Breast epithelium (tissue), 4 donors: ENCODE measurements at regions not wholly inside any gene's neighbourhood (a gene's known extent, or its start where the extent isn't known, plus 50 kb on each side); places are given as distances from the start of the nearest gene placed in this dataset.
A peak's percentile ranks its signal among the peaks of the same experiment; 100 is the strongest.

Experiments
- DNase-seq, 2 donors: peaks; one replicate each; pipeline ENCODE4 v3.0.0-alpha.2; 2019; ENCODE audit warnings: low spot score in 2 of 2
- H3K27ac ChIP-seq, 2 donors: fragments of 200-600 bp; sonication (generic) in 1 of 2; one replicate each; pipeline ENCODE4 v1.5.1; 2016 to 2019; ENCODE audit warnings: mild to moderate bottlenecking in 1 of 2
- H3K27me3 ChIP-seq, 2 donors: fragments of 200-600 bp; sonication (generic) in 1 of 2; one replicate each; pipeline versions ENCODE4 v1.5.1 to v1.6.0; 2017 to 2019; ENCODE audit warnings: control low read depth in 1 of 2, mild to moderate bottlenecking in 1 of 2
- H3K36me3 ChIP-seq: fragments of 200-600 bp; one replicate; pipeline ENCODE4 v1.5.1; 2019
- H3K4me1 ChIP-seq, 2 donors: fragments of 200-600 bp; sonication (generic); one replicate each; pipeline ENCODE4 v1.5.1; 2016 to 2019; ENCODE audit warnings: control low read depth in 1 of 2
- H3K4me3 ChIP-seq, 3 donors: fragments of 200-600 bp; sonication (generic); 1 replicate in 2 of 3; 2 replicates in 1 of 3; pipeline ENCODE4 v1.5.1; 2016 to 2019; ENCODE audit warnings: mild to moderate bottlenecking in 3 of 3, moderate library complexity in 2 of 3
- H3K9me3 ChIP-seq, 2 donors: fragments of 200-600 bp; sonication (generic) in 1 of 2; one replicate each; pipeline ENCODE4 v1.5.1; 2016 to 2019; ENCODE audit warnings: control low read depth in 1 of 2
- CTCF ChIP-seq, 3 donors: fragments of 450-650 bp; IDR thresholded peaks; one replicate each; pipeline ENCODE4 v1.5.1; 2016 to 2017; ENCODE audit warnings: antibody characterized with exemption in 3 of 3, mild to moderate bottlenecking in 3 of 3, moderate library complexity in 3 of 3
- POLR2A ChIP-seq: fragments of 450-650 bp; IDR thresholded peaks from one replicate; pipeline ENCODE4 v1.6.1; 2016; ENCODE audit warnings: antibody characterized with exemption, mild to moderate bottlenecking, moderate library complexity
- POLR2AphosphoS5 ChIP-seq, 3 donors: sonication (generic); formaldehyde crosslinking; IDR thresholded peaks; one replicate each; pipeline ENCODE4 v1.6.1; 2017; ENCODE audit warnings: antibody characterized with exemption in 3 of 3
- intact Hi-C: fragments of 100-400 bp; cut with DNase I; formaldehyde crosslinking; loops from one replicate; pipeline ENCODE4 v1.15.1; 2023; ENCODE audit warnings: low total_unique reads

- no peak for DNase-seq
- no peak overlapping the region for H3K27ac ChIP-seq
- H3K4me3 ChIP-seq, result no peak overlapping the region
- peaks cover 0 to 8% of the 10 kb centered on the region in 2 donors for H3K9me3 ChIP-seq
- no peaks in the 10 kb centered on the region for H3K36me3 ChIP-seq
- intact Hi-C loops, result no loop called here
- TF ChIP-seq POLR2A, result no peak
- TF ChIP-seq POLR2AphosphoS5 (IDR thresholded peaks at IDR 0.05), result peak in 1 of 3 donors; percentile 36
- TF ChIP-seq CTCF (IDR thresholded peaks at IDR 0.05), result no peak
- H3K27me3 ChIP-seq, result no peaks in the 10 kb centered on the region
- no peaks in the 10 kb centered on the region for H3K4me1 ChIP-seq
These were observed 56.6 kb upstream of the CITED2 start for GRCh38 chr6:139430899-139431601.

- intact Hi-C loops, result no loop called here
- no peaks in the 10 kb centered on the region for H3K27me3 ChIP-seq
- TF ChIP-seq CTCF (IDR thresholded peaks at IDR 0.05) (no peak), POLR2A (no peak), POLR2AphosphoS5 (IDR thresholded peaks at IDR 0.05) (no peak)
- peaks cover 0 to 8% of the 10 kb centered on the region in 2 donors for H3K9me3 ChIP-seq
- H3K4me1 ChIP-seq, result no peaks in the 10 kb centered on the region
- no peak for DNase-seq
- no peaks in the 10 kb centered on the region for H3K36me3 ChIP-seq
- H3K4me3 ChIP-seq, result no peak overlapping the region
- no peak overlapping the region for H3K27ac ChIP-seq
These were observed 55.2 kb upstream of the CITED2 start for GRCh38 chr6:139429580-139430145.

GRCh38 chr6:139427199-139427598 is 52.8 kb upstream of the CITED2 start:
- TF ChIP-seq CTCF (IDR thresholded peaks at IDR 0.05) (no peak), POLR2A (no peak), POLR2AphosphoS5 (IDR thresholded peaks at IDR 0.05) (no peak)

GRCh38 chr6:139426795-139427194 is 52.3 kb upstream of the CITED2 start:
- no peak for DNase-seq

More at GRCh38 chr6:139427199-139427598, 52.8 kb upstream of the CITED2 start:
- no peaks in the 10 kb centered on the region for H3K4me1 ChIP-seq
- no peaks in the 10 kb centered on the region for H3K27me3 ChIP-seq
- H3K27ac ChIP-seq, result no peak overlapping the region
- intact Hi-C loops, result no loop called here
- H3K36me3 ChIP-seq, result no peaks in the 10 kb centered on the region
- no peak overlapping the region for H3K4me3 ChIP-seq
- peaks cover 0 to 8% of the 10 kb centered on the region in 2 donors for H3K9me3 ChIP-seq
- DNase-seq, result no peak

More at GRCh38 chr6:139426795-139427194, 52.3 kb upstream of the CITED2 start:
- TF ChIP-seq POLR2A (no peak), CTCF (IDR thresholded peaks at IDR 0.05) (no peak), POLR2AphosphoS5 (IDR thresholded peaks at IDR 0.05) (no peak)
- H3K4me3 ChIP-seq, result no peak overlapping the region
- no peaks in the 10 kb centered on the region for H3K27me3 ChIP-seq
- no peak overlapping the region for H3K27ac ChIP-seq
- no peaks in the 10 kb centered on the region for H3K36me3 ChIP-seq
- intact Hi-C loops, result no loop called here
- peaks cover 0 to 6% of the 10 kb centered on the region in 2 donors for H3K9me3 ChIP-seq
- H3K4me1 ChIP-seq, result no peaks in the 10 kb centered on the region
